ENCODE measurements at regions not wholly inside any gene's neighbourhood (a gene's known extent, or its start where the extent isn't known, plus 50 kb on each side); places are given as distances from the start of the nearest gene placed in this dataset.

- Histone ChIP-seq H3K4me3 (ENCODE audit: low read length) (no peak overlapping the region), H3K36me3 (ENCODE audit: low read depth, low read length) (no peaks in the 10 kb centered on the region), H4K20me1 (ENCODE audit: low read length) (no peaks in the 10 kb centered on the region), H3K9ac (ENCODE audit: low read length) (no peak overlapping the region), H3F3A (ENCODE audit: low read length, unreplicated experiment) (no peaks in the 10 kb centered on the region), H3K9me2 (replicated peaks; ENCODE audit: low read length) (no peaks in the 10 kb centered on the region), H2AFZ (ENCODE audit: low read length) (no peak overlapping the region), H3K9me3 (ENCODE audit: low read length) (no peaks in the 10 kb centered on the region), H3K27ac (ENCODE audit: low read length) (no peak overlapping the region), H3K4me1 (ENCODE audit: insufficient read depth, low read length) (no peaks in the 10 kb centered on the region), H3K27me3 (ENCODE audit: low read length) (no peaks in the 10 kb centered on the region), H3K4me2 (ENCODE audit: low read length) (no peak overlapping the region), H3K79me2 (ENCODE audit: low read length) (no peaks in the 10 kb centered on the region)
- TF ChIP-seq EZH2 (IDR thresholded peaks at IDR 0.05; ENCODE audit: low read length, unreplicated experiment) (no peak), CTCF (conservative IDR thresholded peaks at IDR 0.05; ENCODE audit: low read depth, low read length) (no peak), EZH2phosphoT487 (IDR thresholded peaks at IDR 0.05; ENCODE audit: borderline replicate concordance, low read length) (no peak)
- DNase-seq: no peak
- intact Hi-C loops (cut with micrococcal nuclease): no loop called here
- ChIA-PET POLR2A (ENCODE audit: unreplicated experiment) (no interaction called here), CTCF (no interaction called here)
- no peak for ATAC-seq
- no TSS peak for BruUV-seq (replicated peaks)
Observed at GRCh38 chr16:13568803-13569202, 351.2 kb upstream of the ERCC4 start.

- H3K79me2 ChIP-seq (ENCODE audit: low read length): no peaks in the 10 kb centered on the region
- ChIA-PET POLR2A (ENCODE audit: unreplicated experiment) (no interaction called here), CTCF (no interaction called here)
- H2AFZ ChIP-seq (ENCODE audit: low read length): no peak overlapping the region
- intact Hi-C loops (cut with micrococcal nuclease): no loop called here
- H3K4me3 ChIP-seq (ENCODE audit: low read length): no peak overlapping the region
- TF ChIP-seq EZH2phosphoT487 (IDR thresholded peaks at IDR 0.05; ENCODE audit: borderline replicate concordance, low read length): no peak
- no peak for TF ChIP-seq CTCF (conservative IDR thresholded peaks at IDR 0.05; ENCODE audit: low read depth, low read length)
- TF ChIP-seq EZH2 (IDR thresholded peaks at IDR 0.05; ENCODE audit: low read length, unreplicated experiment): no peak
- H4K20me1 ChIP-seq (ENCODE audit: low read length): no peaks in the 10 kb centered on the region
- DNase-seq (no peak), ATAC-seq (no peak)
- H3K4me2 ChIP-seq (ENCODE audit: low read length): no peak overlapping the region
- H3K36me3 ChIP-seq (ENCODE audit: low read depth, low read length): no peaks in the 10 kb centered on the region
- no peaks in the 10 kb centered on the region for H3K4me1 ChIP-seq (ENCODE audit: insufficient read depth, low read length)
- H3K27me3 ChIP-seq (ENCODE audit: low read length): no peaks in the 10 kb centered on the region
- no peak overlapping the region for H3K27ac ChIP-seq (ENCODE audit: low read length)
- H3K9me2 ChIP-seq (replicated peaks; ENCODE audit: low read length): no peaks in the 10 kb centered on the region
- H3K9ac ChIP-seq (ENCODE audit: low read length): no peak overlapping the region
- no peaks in the 10 kb centered on the region for H3K9me3 ChIP-seq (ENCODE audit: low read length)
- BruUV-seq (replicated peaks): no TSS peak
- no peaks in the 10 kb centered on the region for H3F3A ChIP-seq (ENCODE audit: low read length, unreplicated experiment)
Observed at GRCh38 chr16:13569986-13570385, 350.0 kb upstream of the ERCC4 start.

GRCh38 chr16:13571036-13571435, 348.9 kb upstream of the ERCC4 start:
- Histone ChIP-seq H3K9me2 (replicated peaks; ENCODE audit: low read length) (no peaks in the 10 kb centered on the region), H4K20me1 (ENCODE audit: low read length) (no peaks in the 10 kb centered on the region), H3K36me3 (ENCODE audit: low read depth, low read length) (no peaks in the 10 kb centered on the region), H3K27me3 (ENCODE audit: low read length) (no peaks in the 10 kb centered on the region), H3K4me1 (ENCODE audit: insufficient read depth, low read length) (no peaks in the 10 kb centered on the region), H3K27ac (ENCODE audit: low read length) (no peak overlapping the region), H3F3A (ENCODE audit: low read length, unreplicated experiment) (no peaks in the 10 kb centered on the region), H3K79me2 (ENCODE audit: low read length) (no peaks in the 10 kb centered on the region), H3K4me2 (ENCODE audit: low read length) (no peak overlapping the region), H3K4me3 (ENCODE audit: low read length) (no peak overlapping the region), H3K9me3 (ENCODE audit: low read length) (no peaks in the 10 kb centered on the region), H3K9ac (ENCODE audit: low read length) (no peak overlapping the region), H2AFZ (ENCODE audit: low read length) (no peak overlapping the region)
- CTCF ChIA-PET: no interaction called here
- ATAC-seq (no peak), DNase-seq (no peak)
- intact Hi-C loops (cut with micrococcal nuclease): no loop called here
- BruUV-seq (replicated peaks): no TSS peak
- TF ChIP-seq EZH2phosphoT487 (IDR thresholded peaks at IDR 0.05; ENCODE audit: borderline replicate concordance, low read length): no peak
- TF ChIP-seq CTCF (conservative IDR thresholded peaks at IDR 0.05; ENCODE audit: low read depth, low read length): no peak
- POLR2A ChIA-PET (ENCODE audit: unreplicated experiment): no interaction called here

All from PC-3 (cell line).